Sigmoid colon (tissue), 6 donors: ENCODE measurements at regions not wholly inside any gene's neighbourhood (a gene's known extent, or its start where the extent isn't known, plus 50 kb on each side); places are given as distances from the start of the nearest gene placed in this dataset.

ENCODE experiments used
- DNase-seq: peaks from one replicate; pipeline ENCODE4 v3.0.0-alpha.2; 2019
- H3K27ac ChIP-seq, 4 donors: fragments of 200-600 bp; sonication (generic); one replicate each; pipeline ENCODE4 v1.5.1; 2016 to 2019; ENCODE audit warnings: mild to moderate bottlenecking in 1 of 4
- H3K27me3 ChIP-seq, 3 donors: fragments of 200-600 bp; sonication (generic); one replicate each; pipeline ENCODE4 v1.5.1; 2019; ENCODE audit warnings: mild to moderate bottlenecking in 1 of 3
- H3K36me3 ChIP-seq, 4 donors: fragments of 200-600 bp; sonication (generic); one replicate each; pipeline ENCODE4 v1.5.1; 2016 to 2019
- H3K4me1 ChIP-seq, 4 donors: fragments of 200-600 bp; sonication (generic); one replicate each; pipeline ENCODE4 v1.5.1; 2017 to 2019
- H3K4me3 ChIP-seq, 4 donors: fragments of 200-600 bp; sonication (generic); one replicate each; pipeline ENCODE4 v1.5.1; 2017 to 2019; ENCODE audit warnings: mild to moderate bottlenecking in 2 of 4, moderate library complexity in 1 of 4
- H3K9me3 ChIP-seq, 4 donors: fragments of 200-600 bp in 3 of 4; sonication (generic) in 3 of 4; one replicate each; pipeline versions ENCODE4 v1.5.1 to v1.6.1; 2013 to 2019
- EP300 ChIP-seq, 4 donors: sonication (generic); formaldehyde crosslinking; IDR thresholded peaks; one replicate each; pipeline ENCODE4 v1.6.1; 2017; ENCODE audit warnings: antibody characterized with exemption in 4 of 4
- POLR2A ChIP-seq, 2 donors: fragments of 450-650 bp; IDR thresholded peaks; one replicate each; pipeline ENCODE4 v1.6.1; 2016; ENCODE audit warnings: antibody characterized with exemption in 2 of 2, mild to moderate bottlenecking in 2 of 2, moderate library complexity in 2 of 2
- POLR2AphosphoS5 ChIP-seq, 4 donors: sonication (generic); formaldehyde crosslinking; IDR thresholded peaks; one replicate each; pipeline ENCODE4 v1.6.1; 2017; ENCODE audit warnings: antibody characterized with exemption in 4 of 4
- WGBS, 2 donors: extraction: QIAGEN DNeasy Blood & Tissue Kit; methylation state at CpG; one replicate each; pipeline ENCODE4 v1.1.7; 2013; 5-methylcytosine and 5-hydroxymethylcytosine counted together
- intact Hi-C: fragments of 100-400 bp; cut with DNase I; formaldehyde crosslinking; loops from one replicate; pipeline ENCODE4 v1.15.1; 2023
- TF ChIP-seq, protein P1 (sequence below), 4 experiments: fragments of 450-650 bp in 3 of 4; fragments of 200-600 bp in 1 of 4; IDR thresholded peaks; one replicate each; pipeline ENCODE4 v1.5.1; 2016 to 2019; ENCODE audit warnings: antibody characterized with exemption in 4 of 4, mild to moderate bottlenecking in 3 of 4, moderate library complexity in 2 of 4
- donor health status: healthy with polysubstance abuse.
- donor health status: healthy.

DNA sequence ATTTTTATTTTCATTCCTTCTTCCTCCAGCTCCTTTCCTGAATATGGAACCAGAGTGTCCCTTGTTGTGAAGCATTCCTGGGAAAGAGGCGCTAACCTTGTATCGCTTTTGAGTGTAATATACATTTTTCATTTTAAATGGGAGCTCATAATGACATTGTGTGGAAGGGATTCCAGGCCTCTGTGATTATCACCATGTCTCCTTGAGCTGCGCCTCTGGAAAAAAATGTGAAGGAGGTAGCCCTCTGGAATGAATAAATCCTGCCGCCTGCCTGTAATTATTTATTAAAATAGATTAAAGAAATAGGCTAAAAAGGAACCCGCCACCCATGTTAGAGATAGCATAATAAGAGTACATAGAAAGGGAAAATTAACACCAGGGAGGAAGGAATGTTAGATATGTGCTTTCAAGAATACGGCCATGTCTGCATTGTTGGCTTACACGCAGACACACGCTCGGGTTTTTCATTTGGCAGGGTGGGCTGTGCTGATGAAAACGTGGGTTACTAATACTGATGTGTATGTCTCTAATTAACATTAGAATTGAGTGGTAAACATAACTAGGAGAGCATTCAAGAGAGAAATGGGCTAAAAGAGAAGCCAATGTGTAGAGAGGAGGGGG is 138.5 kb downstream of the LINC00237 start:
- TF ChIP-seq, protein P1, sequence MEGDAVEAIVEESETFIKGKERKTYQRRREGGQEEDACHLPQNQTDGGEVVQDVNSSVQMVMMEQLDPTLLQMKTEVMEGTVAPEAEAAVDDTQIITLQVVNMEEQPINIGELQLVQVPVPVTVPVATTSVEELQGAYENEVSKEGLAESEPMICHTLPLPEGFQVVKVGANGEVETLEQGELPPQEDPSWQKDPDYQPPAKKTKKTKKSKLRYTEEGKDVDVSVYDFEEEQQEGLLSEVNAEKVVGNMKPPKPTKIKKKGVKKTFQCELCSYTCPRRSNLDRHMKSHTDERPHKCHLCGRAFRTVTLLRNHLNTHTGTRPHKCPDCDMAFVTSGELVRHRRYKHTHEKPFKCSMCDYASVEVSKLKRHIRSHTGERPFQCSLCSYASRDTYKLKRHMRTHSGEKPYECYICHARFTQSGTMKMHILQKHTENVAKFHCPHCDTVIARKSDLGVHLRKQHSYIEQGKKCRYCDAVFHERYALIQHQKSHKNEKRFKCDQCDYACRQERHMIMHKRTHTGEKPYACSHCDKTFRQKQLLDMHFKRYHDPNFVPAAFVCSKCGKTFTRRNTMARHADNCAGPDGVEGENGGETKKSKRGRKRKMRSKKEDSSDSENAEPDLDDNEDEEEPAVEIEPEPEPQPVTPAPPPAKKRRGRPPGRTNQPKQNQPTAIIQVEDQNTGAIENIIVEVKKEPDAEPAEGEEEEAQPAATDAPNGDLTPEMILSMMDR (IDR thresholded peaks at IDR 0.05) = no peak
- no peak for TF ChIP-seq POLR2AphosphoS5 (IDR thresholded peaks at IDR 0.05)
- TF ChIP-seq EP300 (IDR thresholded peaks at IDR 0.05) = no peak
- no peak for TF ChIP-seq POLR2A (IDR thresholded peaks at IDR 0.05)
- no peaks in the 10 kb centered on the region for H3K9me3 ChIP-seq
- H3K27ac ChIP-seq = no peak overlapping the region
- WGBS, 2 donors = 83 to 87% methylated on average over 10 of the region's 10 CpGs
- no peaks in the 10 kb centered on the region for H3K4me1 ChIP-seq
- DNase-seq = no peak
- intact Hi-C loops = no loop called here
- no peak overlapping the region for H3K4me3 ChIP-seq
- H3K27me3 ChIP-seq = peaks cover 0 to 15% (median 0%) of the 10 kb centered on the region in 3 donors
- H3K36me3 ChIP-seq = no peaks in the 10 kb centered on the region

GRCh38 chr20:20966171-20966570 is 140.0 kb downstream of the LINC00237 start:
- WGBS, 2 donors = 79 to 81% methylated on average over 8 of the region's 8 CpGs
- H3K27me3 ChIP-seq = peaks cover 0 to 15% (median 0%) of the 10 kb centered on the region in 3 donors
- no peak for TF ChIP-seq EP300 (IDR thresholded peaks at IDR 0.05)
- no peak for TF ChIP-seq POLR2AphosphoS5 (IDR thresholded peaks at IDR 0.05)
- H3K36me3 ChIP-seq = no peaks in the 10 kb centered on the region
- H3K27ac ChIP-seq = no peak overlapping the region
- no peaks in the 10 kb centered on the region for H3K9me3 ChIP-seq
- intact Hi-C loops = no loop called here
- no peak for DNase-seq
- no peak overlapping the region for H3K4me3 ChIP-seq
- no peaks in the 10 kb centered on the region for H3K4me1 ChIP-seq

DNA sequence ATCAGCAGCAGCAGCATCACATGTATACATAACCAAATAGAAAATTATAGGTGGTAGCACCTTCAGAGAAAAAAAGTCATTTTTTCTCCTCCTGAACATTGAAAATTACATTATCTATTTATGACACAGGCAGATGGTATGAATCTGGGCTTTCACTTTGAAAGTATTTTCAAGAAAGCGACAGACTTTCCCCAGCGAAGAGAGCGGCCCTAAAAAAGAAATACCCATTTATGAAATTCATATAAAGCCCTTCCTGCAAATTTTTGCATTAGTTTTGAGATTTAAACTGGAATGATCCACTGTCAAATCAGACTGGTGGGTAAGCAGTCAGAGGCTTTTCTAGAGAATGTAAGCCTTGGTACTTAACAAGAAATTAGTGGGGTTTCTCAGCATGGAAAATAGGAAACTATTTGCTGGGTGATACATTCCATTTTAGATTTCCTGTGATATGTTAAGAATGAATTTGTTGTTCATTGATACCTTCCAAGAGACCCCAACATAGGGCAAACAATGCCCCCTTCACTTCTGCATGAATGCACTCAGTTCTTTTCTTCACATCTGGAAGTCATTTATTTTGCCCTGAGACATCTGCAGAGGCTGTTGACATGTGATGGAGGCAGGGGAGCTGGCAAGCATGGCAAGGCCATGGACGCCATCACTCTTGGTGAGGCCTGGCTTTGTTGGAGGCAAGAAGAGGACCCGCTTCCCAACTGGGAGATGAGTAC is 147.0 kb downstream of the LINC00237 start:
- Histone ChIP-seq H3K27ac (no peak overlapping the region), H3K4me1 (no peaks in the 10 kb centered on the region), H3K27me3 (peaks cover 0 to 4% (median 0%) of the 10 kb centered on the region in 3 donors), H3K4me3 (no peak overlapping the region), H3K36me3 (no peaks in the 10 kb centered on the region), H3K9me3 (no peaks in the 10 kb centered on the region)
- TF ChIP-seq POLR2AphosphoS5 (IDR thresholded peaks at IDR 0.05) = no peak
- TF ChIP-seq, protein P1 (IDR thresholded peaks at IDR 0.05) = no peak
- TF ChIP-seq EP300 (IDR thresholded peaks at IDR 0.05) = no peak
- TF ChIP-seq POLR2A (IDR thresholded peaks at IDR 0.05) = no peak
- no peak for DNase-seq
- intact Hi-C loops = no loop called here
- 90 to 94% methylated on average over 5 of the region's 5 CpGs for WGBS, 2 donors

GRCh38 chr20:20956513-20956931 is 149.6 kb downstream of the LINC00237 start:
- H3K36me3 ChIP-seq = no peaks in the 10 kb centered on the region
- H3K27me3 ChIP-seq = peaks cover 0 to 4% (median 0%) of the 10 kb centered on the region in 3 donors
- no peak for DNase-seq
- H3K4me1 ChIP-seq = no peaks in the 10 kb centered on the region
- 51 to 59% methylated on average over 12 of the region's 12 CpGs for WGBS, 2 donors
- TF ChIP-seq POLR2A (IDR thresholded peaks at IDR 0.05) = no peak
- no peak for TF ChIP-seq EP300 (IDR thresholded peaks at IDR 0.05)
- no peak for TF ChIP-seq POLR2AphosphoS5 (IDR thresholded peaks at IDR 0.05)
- TF ChIP-seq, protein P1 (IDR thresholded peaks at IDR 0.05) = no peak
- no peaks in the 10 kb centered on the region for H3K9me3 ChIP-seq
- no peak overlapping the region for H3K4me3 ChIP-seq
- no peak overlapping the region for H3K27ac ChIP-seq
- intact Hi-C loops = no loop called here

GRCh38 chr20:20955892-20956291 is 150.3 kb downstream of the LINC00237 start:
- DNase-seq = no peak
- Histone ChIP-seq H3K27ac (no peak overlapping the region), H3K27me3 (peaks cover 0 to 4% (median 0%) of the 10 kb centered on the region in 3 donors), H3K9me3 (no peaks in the 10 kb centered on the region), H3K4me3 (no peak overlapping the region), H3K4me1 (no peaks in the 10 kb centered on the region), H3K36me3 (no peaks in the 10 kb centered on the region)
- intact Hi-C loops = no loop called here
- 49 to 70% methylated on average over 4 of the region's 4 CpGs for WGBS, 2 donors
- TF ChIP-seq POLR2AphosphoS5 (IDR thresholded peaks at IDR 0.05) = no peak
- TF ChIP-seq POLR2A (IDR thresholded peaks at IDR 0.05) = no peak
- TF ChIP-seq EP300 (IDR thresholded peaks at IDR 0.05) = no peak
- TF ChIP-seq, protein P1 (IDR thresholded peaks at IDR 0.05) = no peak
